SU-DHL-6 (cell line): ENCODE measurements at regions not wholly inside any gene's neighbourhood (a gene's known extent, or its start where the extent isn't known, plus 50 kb on each side); places are given as distances from the start of the nearest gene placed in this dataset.

Experiments used
- H2AFZ ChIP-seq: fragments of 200-600 bp; sonication (generic); 2 replicates; pipeline ENCODE4 v1.6.1; 2014; ENCODE audit warnings: low read depth, mild to moderate bottlenecking, moderate library complexity, mixed read lengths, antibody characterized with exemption, low read length; ENCODE audit not compliant: severe bottlenecking
- H3F3A ChIP-seq: fragments of 200-600 bp; shearing (Covaris generic); 2 replicates; pipeline ENCODE4 v1.6.0; 2016; ENCODE audit warnings: antibody characterized with exemption, mild to moderate bottlenecking; ENCODE audit not compliant: insufficient read depth
- H3K27ac ChIP-seq: fragments of 200-600 bp; sonication (generic); 2 replicates; pipeline ENCODE4 v1.5.1; 2016; ENCODE audit warnings: low read depth, mild to moderate bottlenecking, low read length, moderate library complexity, mixed read lengths
- H3K27me3 ChIP-seq: fragments of 200-600 bp; sonication (generic), shearing (Covaris generic); 2 replicates; pipeline ENCODE4 v1.6.0; 2014; ENCODE audit warnings: mild to moderate bottlenecking, low read length
- H3K36me3 ChIP-seq: fragments of 200-600 bp; sonication (generic); 2 replicates; pipeline ENCODE4 v1.6.1; 2014; ENCODE audit warnings: mild to moderate bottlenecking, low read length, mixed read lengths
- H3K4me2 ChIP-seq: fragments of 300-600, 200-600 bp; shearing (Covaris generic), sonication (generic); 2 replicates; pipeline ENCODE4 v1.6.0; 2014; ENCODE audit warnings: low read length, low read depth, mild to moderate bottlenecking; ENCODE audit not compliant: poor library complexity, severe bottlenecking
- H3K4me3 ChIP-seq: fragments of 200-600 bp; sonication (generic); 2 replicates; pipeline ENCODE4 v1.5.1; 2014; ENCODE audit warnings: antibody characterized with exemption, low read length, mild to moderate bottlenecking, mixed read lengths; ENCODE audit not compliant: insufficient read depth, poor library complexity, severe bottlenecking
- H3K79me2 ChIP-seq: fragments of 200-600 bp; sonication (generic); 2 replicates; pipeline ENCODE4 v1.6.1; 2014; ENCODE audit warnings: mild to moderate bottlenecking, low read length, moderate library complexity; ENCODE audit not compliant: insufficient read depth
- H3K9ac ChIP-seq: fragments of 200-600 bp; sonication (generic); 2 replicates; pipeline ENCODE4 v1.7.0; 2014; ENCODE audit warnings: mild to moderate bottlenecking, low read length
- H3K9me2 ChIP-seq: fragments of 200-600 bp; sonication (generic); replicated peaks from 2 replicates; pipeline ENCODE4 v1.6.1; 2014; ENCODE audit warnings: low read length; ENCODE audit not compliant: insufficient read depth
- H3K9me3 ChIP-seq: fragments of 200-600 bp; sonication (generic); 2 replicates; pipeline ENCODE4 v1.6.1; 2014; ENCODE audit warnings: low read length, mixed read lengths; ENCODE audit not compliant: insufficient read depth
- H4K20me1 ChIP-seq: fragments of 200-600 bp; sonication (generic); 2 replicates; pipeline ENCODE4 v1.6.1; 2014; ENCODE audit warnings: low read depth, mild to moderate bottlenecking, antibody characterized with exemption, low read length, moderate library complexity, mixed read lengths
- CTCF ChIP-seq: fragments of 200-600 bp; sonication (generic); IDR thresholded peaks from one replicate; pipeline ENCODE4 v1.5.1; 2017; ENCODE audit warnings: antibody characterized with exemption, mild to moderate bottlenecking, low read length, moderate library complexity; ENCODE audit not compliant: insufficient read depth, poor library complexity, severe bottlenecking
- EZH2phosphoT487 ChIP-seq: fragments of 200-600 bp; sonication (generic), shearing (Covaris generic); conservative IDR thresholded peaks from 2 replicates; pipeline ENCODE4 v1.6.1; 2018; ENCODE audit warnings: mild to moderate bottlenecking, antibody characterized with exemption, low read length, moderate library complexity, mixed read lengths

DNA sequence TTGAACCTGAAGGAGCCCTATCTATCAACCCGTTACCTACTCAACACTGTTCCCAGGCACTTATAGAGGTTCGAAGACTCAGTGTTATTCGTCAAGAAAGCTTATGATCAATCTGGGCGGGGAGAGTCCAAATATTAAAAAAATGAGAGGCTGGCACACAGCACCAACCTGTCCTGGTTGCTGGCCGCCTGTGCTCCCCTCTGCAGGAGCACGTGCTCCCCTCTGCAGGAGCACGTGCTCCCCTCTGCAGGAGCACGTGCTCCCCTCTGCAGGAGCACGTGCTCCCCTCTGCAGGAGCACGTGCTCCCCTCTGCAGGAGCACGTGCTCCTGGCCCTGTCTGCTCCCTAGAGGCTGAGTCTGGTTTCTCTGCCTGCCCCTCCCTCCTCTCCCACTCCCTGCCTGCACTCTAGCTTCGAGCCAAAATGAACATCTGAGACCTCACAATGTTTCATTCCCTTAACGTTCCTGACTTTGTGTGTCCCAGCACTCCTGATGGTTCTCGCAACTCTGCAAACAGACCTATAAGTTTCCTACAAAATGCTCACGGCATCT is 614.0 kb upstream of the ID2 start:
- Histone ChIP-seq H3K9ac (no peak overlapping the region), H4K20me1 (no peaks in the 10 kb centered on the region)
- no peak for TF ChIP-seq EZH2phosphoT487

GRCh38 chr2:8072907-8073306 is 608.9 kb upstream of the ID2 start:
- Histone ChIP-seq H4K20me1 (no peaks in the 10 kb centered on the region), H3K27me3 (no peaks in the 10 kb centered on the region), H3K27ac (no peak overlapping the region), H3K9me3 (no peaks in the 10 kb centered on the region), H3K4me2 (no peak overlapping the region), H3K36me3 (no peaks in the 10 kb centered on the region), H3K9ac (no peak overlapping the region), H3F3A (no peaks in the 10 kb centered on the region), H3K4me3 (no peak overlapping the region), H2AFZ (no peak overlapping the region), H3K9me2 (no peaks in the 10 kb centered on the region), H3K79me2 (no peaks in the 10 kb centered on the region)
- TF ChIP-seq EZH2phosphoT487 (no peak), CTCF (no peak)

More for the DNA sequence above, 614.0 kb upstream of the ID2 start:
- Histone ChIP-seq H3K27ac (no peak overlapping the region), H3K9me3 (no peaks in the 10 kb centered on the region), H3K27me3 (no peaks in the 10 kb centered on the region), H3K36me3 (no peaks in the 10 kb centered on the region), H2AFZ (no peak overlapping the region), H3K4me2 (no peak overlapping the region), H3K4me3 (no peak overlapping the region), H3F3A (no peaks in the 10 kb centered on the region), H3K79me2 (no peaks in the 10 kb centered on the region), H3K9me2 (no peaks in the 10 kb centered on the region)

- Histone ChIP-seq H3K4me2 (no peak overlapping the region), H3K27me3 (no peaks in the 10 kb centered on the region), H3K79me2 (no peaks in the 10 kb centered on the region), H3K4me3 (no peak overlapping the region), H3K27ac (no peak overlapping the region), H3K36me3 (no peaks in the 10 kb centered on the region), H2AFZ (no peak overlapping the region), H3K9me3 (no peaks in the 10 kb centered on the region), H4K20me1 (no peaks in the 10 kb centered on the region), H3K9me2 (no peaks in the 10 kb centered on the region), H3K9ac (no peak overlapping the region), H3F3A (no peaks in the 10 kb centered on the region)
- TF ChIP-seq CTCF (no peak), EZH2phosphoT487 (no peak)
Measured at GRCh38 chr2:8073916-8074315, 607.9 kb upstream of the ID2 start.

- H3K36me3 ChIP-seq, result no peaks in the 10 kb centered on the region
- no peak for TF ChIP-seq EZH2phosphoT487
- no peak for TF ChIP-seq CTCF
- no peak overlapping the region for H2AFZ ChIP-seq
- no peak overlapping the region for H3K4me2 ChIP-seq
- no peaks in the 10 kb centered on the region for H3K9me3 ChIP-seq
- no peaks in the 10 kb centered on the region for H4K20me1 ChIP-seq
- no peak overlapping the region for H3K27ac ChIP-seq
- H3F3A ChIP-seq, result no peaks in the 10 kb centered on the region
- no peak overlapping the region for H3K9ac ChIP-seq
- no peak overlapping the region for H3K4me3 ChIP-seq
- no peaks in the 10 kb centered on the region for H3K79me2 ChIP-seq
- H3K9me2 ChIP-seq, result no peaks in the 10 kb centered on the region
- no peaks in the 10 kb centered on the region for H3K27me3 ChIP-seq
Measured at GRCh38 chr2:8076448-8077342, 605.2 kb upstream of the ID2 start.
